Cardiac fibroblast (primary cell): ENCODE measurements at regions not wholly inside any gene's neighbourhood (a gene's known extent, or its start where the extent isn't known, plus 50 kb on each side); places are given as distances from the start of the nearest gene placed in this dataset.
A peak's percentile ranks its signal among the peaks of the same experiment; 100 is the strongest.

ENCODE experiments used
- DNase-seq, 2 donors: peaks; one replicate each; pipeline versions ENCODE4 v3.0.0 to v3.0.0-alpha.2; 2010; ENCODE audit warnings: low read depth in 2 of 2
- H3K4me3 ChIP-seq, 2 donors: replicated peaks in 1 of 2; 1 replicate in 1 of 2; 2 replicates in 1 of 2; pipeline ENCODE4 v1.5.1; 2011; ENCODE audit warnings: low read depth in 2 of 2, low read length in 2 of 2, mild to moderate bottlenecking in 2 of 2, moderate library complexity in 1 of 2
- TF ChIP-seq, protein P1 (sequence below): IDR thresholded peaks from one replicate; pipeline ENCODE4 v1.5.1; 2011; ENCODE audit warnings: low read depth, mild to moderate bottlenecking, low read length, inconsistent platforms

DNA sequence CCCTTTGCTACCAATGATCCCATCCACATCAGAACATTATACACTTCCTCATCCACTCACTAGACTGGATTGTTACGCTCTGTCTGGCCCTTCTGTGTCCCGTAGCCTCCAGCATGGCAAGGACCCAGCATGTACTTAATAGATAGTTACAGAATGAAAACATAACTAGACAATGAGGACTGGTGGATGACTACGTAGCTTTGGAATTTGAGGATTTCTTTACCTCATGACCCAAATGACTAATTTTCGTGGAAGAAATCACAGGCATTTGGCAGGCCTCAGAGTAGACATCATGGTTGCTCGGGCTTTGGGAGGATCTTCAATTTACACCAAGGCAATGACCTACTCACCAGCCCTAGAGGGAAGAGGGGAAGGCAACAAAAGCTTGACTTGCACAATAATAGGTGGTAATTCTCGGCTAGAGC, 299.8 kb downstream of the TLE1 start:
- H3K4me3 ChIP-seq: no peak overlapping the region
- TF ChIP-seq, protein P1, sequence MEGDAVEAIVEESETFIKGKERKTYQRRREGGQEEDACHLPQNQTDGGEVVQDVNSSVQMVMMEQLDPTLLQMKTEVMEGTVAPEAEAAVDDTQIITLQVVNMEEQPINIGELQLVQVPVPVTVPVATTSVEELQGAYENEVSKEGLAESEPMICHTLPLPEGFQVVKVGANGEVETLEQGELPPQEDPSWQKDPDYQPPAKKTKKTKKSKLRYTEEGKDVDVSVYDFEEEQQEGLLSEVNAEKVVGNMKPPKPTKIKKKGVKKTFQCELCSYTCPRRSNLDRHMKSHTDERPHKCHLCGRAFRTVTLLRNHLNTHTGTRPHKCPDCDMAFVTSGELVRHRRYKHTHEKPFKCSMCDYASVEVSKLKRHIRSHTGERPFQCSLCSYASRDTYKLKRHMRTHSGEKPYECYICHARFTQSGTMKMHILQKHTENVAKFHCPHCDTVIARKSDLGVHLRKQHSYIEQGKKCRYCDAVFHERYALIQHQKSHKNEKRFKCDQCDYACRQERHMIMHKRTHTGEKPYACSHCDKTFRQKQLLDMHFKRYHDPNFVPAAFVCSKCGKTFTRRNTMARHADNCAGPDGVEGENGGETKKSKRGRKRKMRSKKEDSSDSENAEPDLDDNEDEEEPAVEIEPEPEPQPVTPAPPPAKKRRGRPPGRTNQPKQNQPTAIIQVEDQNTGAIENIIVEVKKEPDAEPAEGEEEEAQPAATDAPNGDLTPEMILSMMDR: no peak
- peak; percentile 96 to 99 for DNase-seq

DNA sequence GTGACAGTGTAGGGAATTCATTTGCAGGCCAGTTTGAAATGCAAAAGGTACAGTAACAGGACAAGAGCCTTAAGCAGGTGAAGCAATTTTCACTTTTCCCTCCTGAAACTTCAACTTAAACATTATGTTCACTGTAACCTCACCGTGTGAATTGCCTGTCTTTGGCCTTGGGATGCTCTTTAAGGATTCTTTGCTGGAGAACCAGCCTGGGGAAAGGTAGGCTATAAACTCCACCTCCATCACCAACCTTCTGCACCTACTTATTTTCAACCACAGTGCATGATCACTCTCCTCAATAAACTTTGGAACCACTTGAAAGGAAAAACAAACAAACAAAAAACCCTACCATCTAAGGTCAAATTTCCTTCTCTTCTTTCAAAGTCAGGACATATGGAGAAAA, 300.5 kb downstream of the TLE1 start:
- no peak for DNase-seq
- TF ChIP-seq, protein P1: no peak
- H3K4me3 ChIP-seq: no peak overlapping the region

DNA sequence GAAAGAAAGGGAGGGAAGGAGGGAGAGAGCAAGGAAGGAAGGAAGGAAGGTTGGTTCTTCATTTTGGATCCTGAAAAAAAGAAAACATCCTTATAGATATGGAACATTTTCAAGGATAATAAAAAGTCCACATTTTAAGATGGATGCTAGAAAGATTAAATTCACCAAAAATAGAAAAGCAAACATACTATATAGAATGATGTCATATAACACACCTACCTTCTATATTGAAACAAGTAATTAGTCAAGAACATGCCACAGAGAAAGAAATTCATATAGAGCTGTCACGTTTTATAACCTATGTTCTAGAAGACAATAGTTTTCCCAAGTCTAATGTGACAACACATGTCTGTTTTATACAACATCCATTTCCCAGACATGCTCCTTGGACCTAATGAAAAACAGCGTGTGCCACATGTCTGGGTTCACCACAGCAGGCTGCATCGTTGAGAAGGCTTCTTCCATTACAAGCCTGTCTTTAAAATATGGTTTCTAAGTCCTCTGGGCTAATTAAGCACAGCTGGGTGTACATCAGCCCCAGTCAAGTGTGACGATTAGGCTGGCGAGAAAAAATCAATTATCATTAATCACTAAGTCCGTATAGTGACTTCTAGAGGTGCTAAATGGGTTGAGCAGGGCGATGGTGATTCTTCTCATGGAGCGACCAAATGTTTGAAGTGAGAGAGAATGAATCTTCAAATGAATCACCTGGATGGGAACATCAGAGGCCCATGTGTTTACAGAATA, 301.8 kb downstream of the TLE1 start:
- TF ChIP-seq, protein P1: no peak
- H3K4me3 ChIP-seq: no peak overlapping the region
- DNase-seq: no peak

DNA sequence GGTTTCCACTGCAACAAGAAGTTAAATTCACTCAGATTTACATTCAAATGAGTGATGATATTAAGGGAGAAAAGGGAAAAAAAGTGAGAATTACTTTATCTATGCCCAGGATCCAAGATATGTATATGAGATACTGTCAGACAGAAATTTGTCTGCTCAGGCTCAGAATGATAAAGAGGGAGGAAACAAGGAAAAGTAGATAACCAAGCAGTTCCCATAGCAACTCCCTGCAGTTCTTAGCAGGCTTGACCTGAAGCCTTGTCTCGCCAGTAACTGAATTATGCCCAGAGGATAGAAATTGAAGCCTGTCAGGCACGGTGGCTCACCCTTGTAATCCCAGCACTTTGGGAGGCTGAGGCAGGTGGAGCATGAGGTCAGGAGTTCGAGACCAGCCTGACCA, 304.4 kb downstream of the TLE1 start:
- no peak for DNase-seq
- TF ChIP-seq, protein P1: no peak

DNA sequence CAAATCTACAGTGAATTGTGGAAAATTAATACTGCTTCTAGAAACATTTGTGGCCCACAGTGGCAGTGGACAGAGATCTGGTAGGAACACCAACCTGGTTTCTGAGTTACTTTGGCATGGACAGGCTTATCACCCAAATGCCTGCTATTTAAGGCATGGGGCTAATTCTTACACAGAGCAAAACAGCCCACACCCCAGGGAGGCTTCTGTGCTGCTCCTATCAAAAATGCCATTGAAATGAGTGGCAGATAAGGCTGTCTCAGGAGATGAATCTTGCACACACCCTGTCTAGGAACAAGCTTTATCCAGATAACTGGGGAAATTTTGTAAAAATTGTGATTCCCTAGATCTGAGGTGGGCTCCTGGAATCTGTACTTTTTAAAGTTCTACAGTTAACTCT, 307.1 kb downstream of the TLE1 start:
- TF ChIP-seq, protein P1: no peak
- DNase-seq: no peak
- H3K4me3 ChIP-seq: no peak overlapping the region

More for the DNA sequence above, 304.4 kb downstream of the TLE1 start:
- no peak overlapping the region for H3K4me3 ChIP-seq

DNA sequence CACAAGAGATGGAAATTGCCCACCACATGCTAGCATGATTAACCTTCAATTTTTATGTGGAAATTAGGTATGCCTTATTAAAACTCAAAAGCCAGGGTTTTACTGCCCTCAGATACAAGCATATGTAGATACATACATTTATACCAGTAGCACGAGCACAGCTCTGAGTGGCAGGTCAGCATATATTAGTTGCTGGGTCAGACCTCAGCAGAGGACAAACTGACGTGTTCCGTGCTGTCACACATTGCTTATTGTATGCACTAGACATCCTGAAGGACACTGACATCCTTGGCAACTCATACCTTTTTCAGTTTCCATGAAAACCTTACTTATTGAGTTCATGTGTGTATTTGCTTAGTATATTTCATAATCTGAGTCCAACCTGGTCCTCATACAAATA, 307.7 kb downstream of the TLE1 start:
- TF ChIP-seq, protein P1: no peak
- no peak for DNase-seq
- no peak overlapping the region for H3K4me3 ChIP-seq
